Nucleus accumbens (tissue), 56 donors: ENCODE measurements at regions not wholly inside any gene's neighbourhood (a gene's known extent, or its start where the extent isn't known, plus 50 kb on each side); places are given as distances from the start of the nearest gene placed in this dataset.

Source experiments
- DNase-seq, 56 donors: peaks; one replicate each; lab custom pipeline; 2025; lab: John Stamatoyannopoulos, UW

DNA sequence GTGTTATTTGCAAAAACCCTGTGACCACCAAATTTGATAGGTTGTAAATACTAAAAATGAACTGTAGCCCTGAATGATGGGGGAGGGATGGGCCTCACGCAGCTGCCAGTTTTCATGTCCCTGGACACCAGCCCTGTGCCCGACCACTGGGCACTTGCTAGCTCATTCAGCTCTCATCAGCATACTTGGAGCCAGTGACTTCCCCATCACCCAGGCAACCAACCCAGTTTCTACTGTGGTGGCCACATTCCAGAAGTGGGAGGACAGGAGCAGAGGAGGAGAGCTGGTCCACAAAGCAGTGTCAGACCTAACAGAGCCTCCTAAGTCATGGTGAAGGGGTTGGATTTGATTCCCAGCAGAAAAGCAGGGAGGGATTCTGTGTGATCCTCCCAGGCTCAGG lies 128.2 kb downstream of the CPEB2 start:
- peak in 54 of 56 donors; percentile 9 to 76 (median 48) for DNase-seq

GRCh38 chr4:15131551-15131950 lies 129.3 kb downstream of the CPEB2 start:
- DNase-seq, result peak in 2 of 56 donors; percentile 9 to 23

DNA sequence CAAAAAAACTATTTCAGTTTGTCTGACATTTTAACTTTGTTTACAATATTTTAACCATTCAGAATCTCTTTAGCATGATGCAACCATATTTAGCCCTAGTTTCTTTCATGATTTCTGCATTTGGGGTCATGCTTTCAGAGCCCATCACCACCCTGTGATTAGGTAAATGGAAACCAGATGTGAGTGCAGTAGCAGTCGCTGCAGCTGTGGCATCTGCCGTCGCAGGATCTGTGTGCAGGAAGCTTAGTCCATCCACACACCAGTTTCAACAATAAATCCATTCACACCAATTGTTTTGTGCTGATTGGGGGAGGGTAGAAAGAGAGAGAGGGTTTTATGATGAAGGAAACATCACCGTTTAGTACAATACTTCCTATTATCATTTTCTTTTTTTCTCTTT lies 130.5 kb downstream of the CPEB2 start:
- DNase-seq, result peak in 42 of 56 donors; percentile 8 to 80 (median 48)

DNA sequence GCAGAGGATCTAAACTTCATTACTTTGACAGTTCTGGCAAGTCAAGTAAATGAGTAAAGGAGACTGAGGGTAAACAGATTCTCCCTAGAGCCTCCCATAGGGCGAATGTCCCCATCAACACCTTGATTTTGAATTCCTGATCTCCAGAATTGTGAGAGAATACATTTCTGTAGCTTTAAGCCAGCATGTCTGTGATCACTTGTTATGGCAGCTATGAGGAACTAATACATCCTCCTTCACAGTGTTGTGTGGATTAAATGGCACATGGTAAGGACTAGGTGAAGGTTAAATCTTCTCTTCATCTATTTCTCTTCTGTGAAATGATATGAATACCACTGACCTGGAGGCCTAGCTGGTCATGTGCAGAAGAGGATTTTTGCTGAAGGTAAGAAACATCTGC lies 137.3 kb downstream of the CPEB2 start:
- DNase-seq, result no peak

GRCh38 chr4:15142201-15142600 lies 139.9 kb downstream of the CPEB2 start:
- DNase-seq, result no peak

GRCh38 chr4:15143551-15143950 lies 141.3 kb downstream of the CPEB2 start:
- no peak for DNase-seq

DNA sequence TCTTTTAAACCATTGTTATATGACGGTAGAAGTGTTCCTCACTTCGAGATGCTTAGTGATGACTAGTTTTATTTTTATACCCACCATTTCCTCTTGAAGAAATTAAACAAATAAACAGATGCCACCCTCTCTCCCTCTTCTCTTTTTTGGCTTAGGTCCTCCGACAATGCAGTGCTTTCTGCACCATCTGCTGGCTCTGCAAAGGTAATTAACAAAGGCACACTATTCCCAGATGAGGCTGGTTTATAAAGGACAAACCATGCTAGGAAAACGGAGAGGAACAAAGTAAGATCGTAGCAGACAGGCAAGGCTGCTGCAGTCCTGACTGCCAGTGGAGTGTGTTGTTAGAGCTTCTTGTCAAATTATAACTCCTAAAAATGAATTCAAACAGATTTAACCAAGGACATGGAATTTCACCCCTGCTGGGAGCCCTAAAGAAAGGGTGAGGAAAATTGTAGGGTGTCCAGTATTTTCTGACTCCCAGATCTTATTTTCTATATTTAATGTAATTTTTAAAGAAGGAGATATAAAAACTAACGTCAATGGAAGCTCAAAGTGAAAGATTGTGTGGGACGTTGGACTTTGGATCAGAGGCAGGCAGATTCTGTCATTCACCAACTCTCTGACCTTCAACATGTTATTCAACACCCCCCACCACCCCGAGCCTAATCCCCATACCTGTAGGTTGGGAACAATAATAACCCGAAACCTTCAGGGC lies 142.1 kb downstream of the CPEB2 start:
- peak in 2 of 56 donors; percentile 12 to 14 for DNase-seq

- no peak for DNase-seq
Observed at GRCh38 chr4:15144967-15145295, 142.7 kb downstream of the CPEB2 start.

DNA sequence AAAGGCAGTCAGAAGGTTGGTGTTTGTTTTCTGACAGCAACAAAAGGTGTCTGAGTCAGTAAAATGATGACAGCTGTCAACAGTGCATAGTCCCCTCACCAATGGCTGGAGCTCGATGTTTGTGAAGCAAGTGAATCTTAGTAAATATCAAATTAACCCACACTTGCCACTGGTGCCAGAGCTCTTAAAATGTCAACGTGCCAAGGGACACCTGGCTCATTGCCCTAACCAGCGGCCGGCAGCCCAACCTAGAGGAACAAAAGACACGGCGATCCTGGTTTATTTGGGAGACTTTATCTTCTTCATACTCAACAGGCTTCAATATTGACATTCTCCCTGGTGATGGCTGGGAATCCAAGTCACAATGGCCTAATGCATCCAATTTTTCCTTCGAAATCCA lies 143.4 kb downstream of the CPEB2 start:
- DNase-seq, result peak in 3 of 56 donors; percentile 7 to 21 (median 19)

DNA sequence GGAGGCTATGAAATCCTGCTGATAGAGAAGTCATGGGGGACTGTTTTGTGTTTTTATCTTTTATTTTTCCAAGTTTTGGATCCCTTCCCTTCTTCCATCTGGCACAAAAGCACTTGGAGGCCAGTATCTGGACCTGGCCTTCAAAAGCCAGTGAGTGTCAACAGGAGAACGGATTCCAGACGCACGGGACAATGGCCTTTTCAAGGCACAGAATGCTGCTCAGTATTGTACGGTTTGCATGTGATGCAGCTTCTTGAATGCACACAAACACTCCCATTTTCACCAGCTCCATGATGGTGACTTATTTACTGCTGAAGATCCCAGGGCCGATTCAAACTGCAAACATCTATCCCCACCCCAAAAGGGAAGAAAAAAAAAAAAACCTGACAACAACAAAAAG lies 145.4 kb downstream of the CPEB2 start:
- DNase-seq, result peak in 50 of 56 donors; percentile 4 to 85 (median 63)

DNA sequence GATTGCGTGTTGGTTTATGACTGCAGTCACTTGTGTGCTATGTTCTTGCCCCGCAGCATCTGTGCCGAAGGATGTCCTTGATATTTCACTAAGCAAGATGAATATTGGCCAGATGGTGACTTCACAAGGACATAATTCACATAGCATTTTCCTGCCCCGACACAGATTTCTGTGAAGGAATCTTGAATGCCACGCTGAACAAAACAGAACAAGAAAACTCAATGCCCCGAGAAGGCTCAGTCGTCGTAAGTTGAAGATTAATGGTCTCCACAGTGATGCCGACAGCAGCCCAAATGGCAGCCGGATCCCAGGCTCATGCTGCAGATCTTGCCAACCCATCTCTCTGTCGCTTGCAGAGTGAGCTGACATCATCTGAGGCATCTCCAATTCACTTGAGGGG lies 145.9 kb downstream of the CPEB2 start:
- peak in 33 of 56 donors; percentile 5 to 75 (median 36) for DNase-seq

- DNase-seq, result peak in 2 of 56 donors; percentile 50 to 51
Observed at GRCh38 chr4:15148691-15149090, 146.4 kb downstream of the CPEB2 start.

- peak in 13 of 56 donors; percentile 8 to 59 (median 37) for DNase-seq
Observed at GRCh38 chr4:15149234-15149838, 147.1 kb downstream of the CPEB2 start.

- peak in 55 of 56 donors; percentile 31 to 95 (median 83) for DNase-seq
Observed at GRCh38 chr4:15149839-15150592, 147.7 kb downstream of the CPEB2 start.

DNA sequence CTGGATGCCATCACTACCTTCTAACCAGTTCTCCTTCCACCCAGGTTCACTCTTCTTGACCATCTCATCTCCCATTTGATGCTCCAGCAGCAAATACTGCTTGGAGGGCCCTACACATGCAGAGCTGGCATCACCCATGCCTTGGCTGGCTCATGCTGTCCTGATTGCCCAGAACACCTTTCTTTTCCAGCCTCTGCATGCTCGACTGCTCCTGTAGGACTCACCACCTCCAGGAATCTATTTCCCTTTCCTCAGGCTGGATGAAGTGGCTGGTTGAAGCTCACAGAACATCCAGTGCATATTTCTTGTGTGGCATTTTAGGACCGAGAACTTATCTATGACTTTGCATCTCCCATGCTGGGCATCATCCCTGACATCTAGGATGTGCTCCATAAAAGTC lies 148.3 kb downstream of the CPEB2 start:
- peak in 1 of 56 donors; percentile 13 for DNase-seq

DNA sequence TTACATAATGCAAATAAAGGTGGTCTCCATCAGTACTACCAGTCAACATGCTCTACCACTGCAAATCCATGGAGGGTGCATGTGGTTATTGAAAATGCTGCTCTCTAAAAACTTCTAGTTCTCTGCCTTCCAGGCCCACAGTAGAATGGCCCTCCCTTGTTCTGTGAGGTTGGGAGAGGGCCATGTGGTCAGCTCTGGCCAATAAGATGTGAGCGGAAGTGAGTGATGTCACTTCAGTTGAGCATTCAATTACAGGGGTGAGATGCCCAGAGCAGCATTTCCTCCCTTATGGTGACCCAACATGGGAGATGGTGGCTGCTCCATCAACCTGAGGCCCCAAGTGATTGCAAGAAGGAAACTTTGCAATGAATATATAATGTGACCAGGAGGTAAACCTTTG lies 148.8 kb downstream of the CPEB2 start:
- peak in 1 of 56 donors; percentile 11 for DNase-seq

GRCh38 chr4:15153662-15154061 lies 151.4 kb downstream of the CPEB2 start:
- no peak for DNase-seq

DNA sequence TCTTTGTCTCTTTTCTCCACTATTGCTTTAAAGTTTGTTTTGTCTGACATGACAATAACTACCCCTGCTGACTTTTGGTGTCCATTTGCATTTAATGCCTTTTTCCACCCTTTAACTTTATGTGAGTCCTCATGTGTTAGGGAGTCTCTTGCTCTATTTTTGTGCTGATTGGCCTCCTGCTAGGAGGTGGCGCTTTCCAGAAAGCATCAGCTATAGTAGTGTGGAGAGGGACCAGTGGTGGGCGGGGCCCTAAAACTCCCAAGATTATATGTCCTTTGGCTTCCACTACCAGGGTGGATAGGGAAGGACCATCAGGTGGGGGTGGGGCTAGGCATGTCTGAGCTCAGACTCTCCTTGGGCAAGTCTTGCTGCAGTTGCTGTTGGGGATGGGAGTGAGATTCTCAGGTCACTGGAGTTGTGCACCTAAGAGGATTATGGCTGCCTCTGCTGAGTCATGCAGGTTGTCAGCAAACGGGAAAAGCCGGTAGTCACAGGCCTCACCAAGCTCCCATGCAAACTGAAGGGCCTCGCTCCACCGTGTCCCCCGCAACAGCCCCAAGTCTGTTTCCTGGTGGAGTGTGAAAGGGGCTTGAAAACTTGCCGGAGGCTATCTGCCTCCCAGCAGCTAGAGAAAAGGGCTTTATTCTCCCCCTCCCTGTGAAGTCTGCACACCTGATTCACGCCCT lies 156.3 kb downstream of the CPEB2 start:
- DNase-seq, result no peak

DNA sequence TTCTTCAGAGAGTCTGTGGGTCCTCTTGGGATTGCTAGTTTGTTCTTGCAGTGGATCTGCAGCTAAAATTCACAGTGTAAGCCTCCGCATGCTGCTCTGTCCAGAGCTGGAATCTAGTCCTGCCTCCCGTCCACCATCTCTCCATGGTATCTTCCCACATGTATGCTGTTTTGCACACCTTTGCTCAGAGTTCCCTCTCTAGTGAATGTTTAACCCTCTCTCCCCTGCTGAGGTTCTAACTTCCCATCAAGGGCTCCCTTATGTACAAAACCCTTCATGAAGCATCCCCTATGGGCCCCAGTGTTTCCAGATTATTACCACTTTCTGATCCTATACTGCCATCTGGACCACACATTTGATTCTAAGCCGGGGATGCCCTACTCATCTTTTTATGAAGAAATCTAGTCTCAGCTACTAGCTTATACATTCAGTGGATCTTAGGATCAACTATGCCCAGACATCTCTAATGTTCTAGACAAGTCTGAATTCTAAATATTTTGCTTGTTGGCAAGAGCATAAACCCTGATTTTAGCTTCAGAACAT lies 157.3 kb downstream of the CPEB2 start:
- DNase-seq, result peak in 1 of 56 donors; percentile 15

- DNase-seq, result no peak
Observed at GRCh38 chr4:15161439-15161838, 159.2 kb downstream of the CPEB2 start.

- no peak for DNase-seq
Observed at GRCh38 chr4:15162046-15162445, 159.8 kb downstream of the CPEB2 start.
